NCI-H524 treated with DMSO at 0.1 percent for 48 hours (cell line): ENCODE measurements at regions not wholly inside any gene's neighbourhood (a gene's known extent, or its start where the extent isn't known, plus 50 kb on each side); places are given as distances from the start of the nearest gene placed in this dataset.
"Not testable (repeated sequence)": the region's sequence is repeated elsewhere in the genome, so short reads cannot be mapped to it uniquely, and the experiment has no call there.

Source experiments
- DNase-seq: peaks from one replicate; lab custom pipeline; 2025; lab: John Stamatoyannopoulos, UW

DNA sequence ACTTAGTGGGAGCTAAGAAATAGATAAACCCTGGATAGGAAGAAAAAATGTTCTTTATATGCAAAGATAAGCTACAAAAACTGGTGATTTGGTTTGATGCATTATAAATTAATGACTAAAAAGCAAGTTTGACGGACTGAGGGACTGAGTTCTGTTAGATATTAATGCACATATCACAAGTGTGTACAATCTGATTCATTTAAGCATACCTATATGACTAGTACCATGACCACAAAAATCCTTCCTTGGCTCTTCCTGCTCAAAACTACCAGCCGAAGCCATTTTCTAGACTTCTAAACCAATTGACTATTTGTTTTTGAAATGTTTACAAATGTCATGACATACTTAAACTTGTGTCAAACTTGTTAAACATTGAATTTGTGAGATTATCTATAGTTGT lies 374.5 kb upstream of the MON1B start:
- no peak for DNase-seq

GRCh38 chr16:76818606-76819181 lies 372.3 kb upstream of the MON1B start:
- DNase-seq, result no peak

- DNase-seq, result no peak
Observed at GRCh38 chr16:76819226-76819916, 371.6 kb upstream of the MON1B start.

- no peak for DNase-seq
Observed at GRCh38 chr16:76824221-76824620, 366.8 kb upstream of the MON1B start.

DNA sequence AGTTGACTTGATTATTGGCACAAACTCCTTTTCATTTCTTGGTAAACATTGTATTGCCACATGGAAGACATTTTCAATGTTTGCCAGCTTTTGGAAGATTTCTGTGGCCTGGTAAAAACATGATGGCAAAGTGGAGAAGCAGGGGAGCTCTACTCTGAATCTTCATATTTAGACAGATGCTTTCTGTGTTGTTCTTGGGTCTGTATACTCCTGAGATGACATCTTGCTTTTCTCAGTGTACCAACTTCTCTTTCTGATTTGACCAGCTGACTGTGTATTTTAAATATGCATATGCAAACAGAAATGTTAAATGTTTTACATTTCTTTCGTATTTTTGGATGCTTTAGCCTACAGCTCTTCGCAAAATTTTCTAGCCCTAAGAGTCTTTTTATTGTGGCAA lies 366.2 kb upstream of the MON1B start:
- no peak for DNase-seq

DNA sequence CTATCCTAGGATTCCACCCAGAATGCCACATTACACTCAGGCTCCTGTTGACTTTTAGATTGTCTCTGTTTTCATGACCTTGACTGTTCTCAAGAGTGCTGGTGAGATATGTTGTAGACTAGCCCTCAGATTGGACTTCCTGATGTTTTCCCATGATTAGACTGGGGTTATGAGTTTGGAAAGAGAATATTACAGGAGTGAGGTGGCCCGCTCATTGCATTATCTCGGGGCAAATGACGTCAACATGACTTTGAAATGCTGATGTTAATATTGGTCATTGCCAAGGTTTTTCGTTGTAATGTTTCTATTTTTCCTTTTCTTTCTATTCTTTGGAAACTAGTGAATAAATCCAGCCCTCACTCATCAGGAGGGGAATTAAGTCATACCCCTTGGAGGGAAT lies 355.7 kb upstream of the MON1B start:
- no peak for DNase-seq

- no peak for DNase-seq
Observed at GRCh38 chr16:76835779-76836300, 355.1 kb upstream of the MON1B start.

GRCh38 chr16:76837872-76838271 lies 353.1 kb upstream of the MON1B start:
- no peak for DNase-seq

GRCh38 chr16:76854234-76854633 lies 336.8 kb upstream of the MON1B start:
- no peak for DNase-seq

- no peak for DNase-seq
Observed at GRCh38 chr16:76856112-76856511, 334.9 kb upstream of the MON1B start.

GRCh38 chr16:76857402-76857801 lies 333.6 kb upstream of the MON1B start:
- no peak for DNase-seq

GRCh38 chr16:76862901-76863300 lies 328.1 kb upstream of the MON1B start:
- DNase-seq, result no peak

DNA sequence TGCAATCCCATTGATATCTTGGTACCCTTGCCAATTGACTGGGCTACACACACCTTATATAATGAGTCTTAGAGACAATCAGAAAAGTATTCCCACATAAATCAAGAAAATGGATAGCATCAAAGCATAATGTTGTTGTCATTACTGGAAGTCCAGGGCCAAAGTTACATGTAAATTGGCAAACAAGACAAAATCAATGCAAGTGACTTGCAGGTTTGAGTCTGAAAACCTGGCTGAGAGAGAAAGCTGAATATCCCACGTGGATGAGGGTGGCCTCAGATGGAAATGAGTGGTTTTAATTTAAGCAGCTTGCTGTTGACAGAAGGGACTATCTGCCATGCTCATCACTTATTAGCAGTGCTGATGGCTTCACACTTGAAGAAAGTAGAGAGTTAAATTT lies 324.0 kb upstream of the MON1B start:
- no peak for DNase-seq

DNA sequence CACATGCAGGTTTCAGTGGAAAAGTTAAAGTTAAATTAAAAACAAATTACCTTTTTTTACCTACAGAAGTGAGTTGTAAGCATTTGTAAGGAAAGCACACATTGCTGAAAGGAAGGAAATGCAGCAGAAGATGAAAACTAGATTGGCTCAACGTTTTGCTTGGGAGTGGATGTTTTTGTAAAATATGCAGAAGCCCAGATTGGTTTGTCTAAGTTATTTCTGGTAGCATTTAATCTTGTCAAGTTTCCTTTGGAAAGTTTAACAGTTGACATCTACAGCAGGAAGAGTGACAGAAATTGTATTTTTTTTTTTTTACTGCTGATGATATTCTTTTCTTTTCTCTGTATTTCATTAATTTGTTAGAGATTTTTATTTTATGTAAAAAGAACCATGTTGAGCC lies 315.1 kb upstream of the MON1B start:
- no peak for DNase-seq

- no peak for DNase-seq
Observed at GRCh38 chr16:76879420-76879819, 311.6 kb upstream of the MON1B start.

DNA sequence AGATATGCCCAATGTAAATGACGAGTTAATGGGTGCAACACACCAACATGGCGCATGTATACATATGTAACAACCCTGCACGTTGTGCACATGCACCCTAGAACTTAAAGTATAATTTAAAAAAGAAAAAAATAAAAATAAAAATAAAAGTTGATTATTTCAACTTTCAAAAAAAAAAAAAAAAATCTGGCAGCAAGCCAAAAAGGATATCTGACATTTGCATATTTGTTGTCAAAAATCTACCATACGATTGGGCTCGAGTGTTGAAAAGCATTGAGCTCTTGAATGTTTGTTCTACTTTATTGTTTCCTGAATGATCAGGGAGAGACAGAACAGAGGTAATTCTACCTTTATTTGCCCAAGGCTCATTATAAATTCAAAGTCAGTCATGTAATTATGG lies 310.5 kb upstream of the MON1B start:
- not testable (repeated sequence) for DNase-seq

DNA sequence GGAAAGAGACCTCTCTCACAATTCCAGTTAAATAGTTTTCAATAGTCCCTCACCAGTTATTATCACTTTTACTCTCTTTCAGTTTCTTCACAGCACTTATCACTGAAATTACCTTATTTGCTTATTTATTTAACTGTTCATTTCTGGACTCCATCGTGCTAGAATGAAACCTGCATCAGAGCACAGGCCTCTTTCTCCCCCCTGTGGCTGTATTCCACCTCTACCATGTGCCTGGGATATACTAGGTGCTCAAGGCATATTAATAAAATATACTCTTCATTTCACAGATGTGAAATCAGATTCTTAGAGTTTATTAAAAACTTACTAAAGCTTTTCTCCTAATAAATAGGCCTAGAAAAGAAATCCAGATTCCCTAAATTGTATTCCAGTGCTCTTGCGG lies 308.9 kb upstream of the MON1B start:
- no peak for DNase-seq

- no peak for DNase-seq
Observed at GRCh38 chr16:76883076-76883475, 307.9 kb upstream of the MON1B start.

GRCh38 chr16:76885776-76886537 lies 305.0 kb upstream of the MON1B start:
- no peak for DNase-seq

DNA sequence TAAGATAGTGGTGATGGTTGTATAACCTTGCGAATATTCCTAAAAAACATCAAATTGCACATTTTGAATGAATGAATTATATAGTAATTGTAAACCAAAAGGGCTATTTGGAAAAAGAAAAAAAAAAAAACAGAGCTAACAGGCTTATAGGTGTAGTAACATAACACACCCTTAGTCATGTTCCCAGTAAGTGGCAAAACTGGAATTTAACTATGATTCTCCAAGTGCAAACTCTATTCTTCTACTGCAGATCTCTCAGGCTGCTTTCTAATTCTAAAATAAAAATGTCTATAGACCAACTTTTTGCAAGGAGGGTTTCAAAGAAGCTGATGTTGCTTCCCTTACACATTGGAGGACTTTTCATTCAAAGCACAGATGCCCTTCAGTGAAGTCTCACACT lies 293.2 kb upstream of the MON1B start:
- DNase-seq, result no peak

DNA sequence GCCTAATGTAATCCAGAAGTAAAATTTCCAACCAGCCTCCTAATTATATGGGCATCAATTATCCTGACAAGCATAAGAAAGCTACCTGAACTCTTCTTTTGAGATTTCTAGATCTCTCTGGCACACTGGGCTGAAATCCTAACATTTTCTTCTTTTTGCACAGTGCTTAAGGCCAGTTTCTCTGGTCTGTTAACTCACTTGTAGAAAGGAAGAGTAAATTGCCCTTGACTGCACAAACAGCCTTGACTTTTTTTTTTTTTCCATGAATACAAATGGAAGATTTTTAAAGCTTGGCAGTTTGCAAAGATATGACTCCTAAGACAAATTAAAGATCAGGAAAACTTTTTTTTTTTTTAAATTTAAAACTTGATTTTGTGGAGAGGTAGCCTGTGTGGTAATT lies 291.2 kb upstream of the MON1B start:
- DNase-seq, result no peak

DNA sequence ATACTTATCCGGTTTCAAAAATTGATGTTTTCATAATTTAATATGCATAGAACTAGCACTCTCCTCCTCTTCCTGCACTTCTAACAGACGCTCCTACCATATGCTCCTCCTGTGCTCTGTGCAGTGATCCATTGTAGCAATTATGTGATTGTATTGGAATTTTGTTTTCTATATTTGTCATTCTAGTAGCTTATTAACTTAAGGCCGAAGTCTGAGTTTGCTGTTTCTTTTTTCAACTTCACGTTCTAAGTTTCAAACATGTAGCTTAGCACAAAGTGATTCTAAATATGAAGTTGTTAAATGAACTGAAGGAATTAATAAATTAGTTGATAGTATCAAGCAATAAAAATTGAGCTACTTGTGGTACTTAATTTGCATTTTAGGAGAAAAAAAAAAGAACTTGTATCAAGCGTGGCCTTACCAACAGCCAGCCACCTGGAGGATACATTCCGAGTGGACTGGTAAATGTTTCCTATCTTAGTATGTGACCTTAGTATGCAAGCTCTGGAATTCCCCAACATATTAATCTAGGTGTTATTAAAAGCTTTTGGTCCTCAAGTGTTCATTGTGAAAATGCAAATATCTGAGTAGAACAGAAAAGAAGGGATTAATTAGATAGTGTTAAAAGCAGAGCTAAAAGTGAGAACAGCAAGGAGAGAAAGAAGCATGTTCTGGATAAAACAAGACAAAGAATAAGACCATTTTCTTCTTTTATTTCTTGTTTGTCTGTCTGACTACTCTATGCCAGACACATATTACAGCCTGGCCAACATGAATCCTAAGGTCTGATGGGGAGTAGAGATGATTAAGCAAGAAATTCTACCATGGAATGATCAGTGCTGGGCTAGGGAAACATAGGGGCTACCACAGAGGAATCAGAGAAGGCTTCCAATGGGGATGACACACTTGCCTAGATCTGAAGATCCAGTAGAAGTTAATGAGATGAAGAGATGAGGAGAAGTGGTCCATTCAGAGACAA lies 290.4 kb upstream of the MON1B start:
- DNase-seq, result peak; percentile 62
